ENCODE measurements at regions not wholly inside any gene's neighbourhood (a gene's known extent, or its start where the extent isn't known, plus 50 kb on each side); places are given as distances from the start of the nearest gene placed in this dataset.

DNA sequence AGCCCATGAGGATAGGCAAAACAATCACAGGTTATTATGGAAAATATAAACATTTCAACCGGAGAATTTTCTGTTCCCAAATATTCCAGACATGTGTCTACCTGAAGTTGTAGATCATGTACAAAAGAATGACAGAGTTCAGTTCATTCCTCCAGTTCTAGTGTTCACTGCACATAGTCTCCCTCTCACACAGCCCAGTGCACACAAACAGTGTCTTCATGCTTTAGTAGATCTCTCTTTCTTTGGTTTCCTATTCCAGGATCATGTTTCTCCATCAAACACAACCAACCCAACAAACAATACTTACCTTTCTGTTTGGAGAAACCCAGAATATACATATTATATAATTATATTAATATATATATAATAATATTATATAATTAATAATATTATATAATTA lies 671.9 kb downstream of the TRIML1 start:
- H3K9ac ChIP-seq (ENCODE audit: low read depth, low read length) = no peak overlapping the region
- H3K9me3 ChIP-seq (ENCODE audit: control insufficient read depth, insufficient read depth, low read length) = no peaks in the 10 kb centered on the region
- H3K27me3 ChIP-seq (ENCODE audit: control insufficient read depth, insufficient read depth, low read length) = no peaks in the 10 kb centered on the region
- H3K4me1 ChIP-seq (ENCODE audit: control insufficient read depth, insufficient read depth, low read length) = no peaks in the 10 kb centered on the region
- H3K4me3 ChIP-seq (ENCODE audit: low read depth, low read length) = no peak overlapping the region
- no peaks in the 10 kb centered on the region for H3K36me3 ChIP-seq (ENCODE audit: control insufficient read depth, insufficient read depth, low read length)

DNA sequence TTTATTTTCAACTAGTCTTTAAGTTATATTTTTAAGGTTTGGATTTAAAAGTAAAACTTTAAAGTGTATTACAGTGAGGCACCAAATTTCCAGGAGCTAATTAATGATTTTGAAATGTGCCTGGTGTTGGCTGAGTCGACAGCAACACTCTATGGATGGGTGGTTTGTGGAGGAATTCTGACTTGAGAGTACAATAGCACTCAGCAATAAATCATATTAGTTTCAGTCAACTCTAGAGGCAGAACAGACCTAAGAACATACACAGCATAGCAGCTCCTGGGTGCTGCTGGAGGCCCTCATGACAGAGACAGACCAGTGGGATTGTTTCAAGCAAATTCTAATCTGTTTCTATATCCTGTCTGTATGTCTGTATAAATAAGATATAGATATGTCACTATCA lies 673.4 kb downstream of the TRIML1 start:
- no peaks in the 10 kb centered on the region for H3K4me1 ChIP-seq (ENCODE audit: control insufficient read depth, insufficient read depth, low read length)
- H3K9ac ChIP-seq (ENCODE audit: low read depth, low read length) = no peak overlapping the region
- H3K9me3 ChIP-seq (ENCODE audit: control insufficient read depth, insufficient read depth, low read length) = no peaks in the 10 kb centered on the region
- no peaks in the 10 kb centered on the region for H3K36me3 ChIP-seq (ENCODE audit: control insufficient read depth, insufficient read depth, low read length)
- H3K27me3 ChIP-seq (ENCODE audit: control insufficient read depth, insufficient read depth, low read length) = no peaks in the 10 kb centered on the region
- no peak overlapping the region for H3K4me3 ChIP-seq (ENCODE audit: low read depth, low read length)

DNA sequence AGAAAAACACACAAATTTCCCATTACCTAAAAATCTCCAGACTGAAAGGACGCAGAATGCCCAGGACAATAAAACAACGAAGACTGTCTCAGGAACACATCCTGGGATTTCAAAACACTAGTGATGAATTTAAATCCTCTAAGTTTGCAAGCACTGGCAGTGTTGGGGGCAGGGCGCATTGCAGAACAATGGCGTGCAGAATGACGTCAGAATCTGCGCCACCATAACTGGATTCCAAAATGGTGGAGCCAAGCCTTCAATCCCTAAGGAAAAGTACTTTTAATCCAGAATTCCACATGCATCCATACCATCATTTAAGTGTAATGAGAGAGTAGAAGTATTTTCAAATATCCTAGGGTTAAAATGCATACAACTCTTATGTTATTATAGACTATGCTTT lies 679.1 kb downstream of the TRIML1 start:
- Histone ChIP-seq H3K27me3 (ENCODE audit: control insufficient read depth, insufficient read depth, low read length) (no peaks in the 10 kb centered on the region), H3K4me3 (ENCODE audit: low read depth, low read length) (no peak overlapping the region), H3K36me3 (ENCODE audit: control insufficient read depth, insufficient read depth, low read length) (no peaks in the 10 kb centered on the region), H3K4me1 (ENCODE audit: control insufficient read depth, insufficient read depth, low read length) (no peaks in the 10 kb centered on the region), H3K9ac (ENCODE audit: low read depth, low read length) (no peak overlapping the region), H3K9me3 (ENCODE audit: control insufficient read depth, insufficient read depth, low read length) (no peaks in the 10 kb centered on the region)

DNA sequence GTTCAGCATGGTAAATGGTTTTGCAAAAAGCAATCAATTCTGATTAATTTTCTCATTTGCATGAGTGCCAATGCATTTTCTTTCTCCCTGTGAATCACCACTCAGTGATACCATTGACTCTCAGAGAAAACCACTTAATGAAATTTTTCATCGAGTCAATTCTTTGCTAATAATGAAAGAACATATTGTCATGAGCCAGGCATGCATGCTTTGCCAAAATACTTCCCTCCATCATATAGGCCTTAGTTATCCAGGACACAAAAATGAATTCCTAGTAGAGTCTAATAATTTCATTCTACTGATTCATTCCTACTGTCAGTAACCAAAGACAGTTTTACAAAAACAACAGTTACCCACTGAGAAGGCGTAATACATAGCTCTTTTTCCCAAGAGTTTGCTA lies 680.0 kb downstream of the TRIML1 start:
- no peaks in the 10 kb centered on the region for H3K27me3 ChIP-seq (ENCODE audit: control insufficient read depth, insufficient read depth, low read length)
- no peak overlapping the region for H3K4me3 ChIP-seq (ENCODE audit: low read depth, low read length)
- no peak overlapping the region for H3K9ac ChIP-seq (ENCODE audit: low read depth, low read length)
- no peaks in the 10 kb centered on the region for H3K9me3 ChIP-seq (ENCODE audit: control insufficient read depth, insufficient read depth, low read length)
- no peaks in the 10 kb centered on the region for H3K4me1 ChIP-seq (ENCODE audit: control insufficient read depth, insufficient read depth, low read length)
- no peaks in the 10 kb centered on the region for H3K36me3 ChIP-seq (ENCODE audit: control insufficient read depth, insufficient read depth, low read length)

DNA sequence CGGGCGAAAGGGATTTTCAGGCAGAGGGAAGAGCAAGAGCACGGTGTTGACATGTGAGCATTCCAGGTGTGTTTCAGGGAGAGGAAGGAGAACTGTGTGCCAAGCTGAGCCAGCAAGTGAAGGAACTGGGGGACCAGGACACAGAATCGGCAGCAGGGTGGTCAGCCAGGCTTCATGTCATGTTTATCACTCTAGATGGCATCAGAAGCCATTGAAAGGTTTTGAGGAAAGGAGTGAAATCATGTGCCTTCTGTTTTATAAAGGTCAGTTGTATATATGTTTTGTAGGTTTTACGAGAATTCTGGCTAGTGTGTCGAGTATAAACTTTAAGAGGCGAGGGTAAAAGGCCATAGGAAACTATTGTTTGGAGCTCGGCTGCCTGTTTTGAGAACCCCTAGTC lies 682.3 kb downstream of the TRIML1 start:
- no peaks in the 10 kb centered on the region for H3K27me3 ChIP-seq (ENCODE audit: control insufficient read depth, insufficient read depth, low read length)
- no peaks in the 10 kb centered on the region for H3K9me3 ChIP-seq (ENCODE audit: control insufficient read depth, insufficient read depth, low read length)
- no peak overlapping the region for H3K4me3 ChIP-seq (ENCODE audit: low read depth, low read length)
- no peaks in the 10 kb centered on the region for H3K4me1 ChIP-seq (ENCODE audit: control insufficient read depth, insufficient read depth, low read length)
- no peak overlapping the region for H3K9ac ChIP-seq (ENCODE audit: low read depth, low read length)
- no peaks in the 10 kb centered on the region for H3K36me3 ChIP-seq (ENCODE audit: control insufficient read depth, insufficient read depth, low read length)

DNA sequence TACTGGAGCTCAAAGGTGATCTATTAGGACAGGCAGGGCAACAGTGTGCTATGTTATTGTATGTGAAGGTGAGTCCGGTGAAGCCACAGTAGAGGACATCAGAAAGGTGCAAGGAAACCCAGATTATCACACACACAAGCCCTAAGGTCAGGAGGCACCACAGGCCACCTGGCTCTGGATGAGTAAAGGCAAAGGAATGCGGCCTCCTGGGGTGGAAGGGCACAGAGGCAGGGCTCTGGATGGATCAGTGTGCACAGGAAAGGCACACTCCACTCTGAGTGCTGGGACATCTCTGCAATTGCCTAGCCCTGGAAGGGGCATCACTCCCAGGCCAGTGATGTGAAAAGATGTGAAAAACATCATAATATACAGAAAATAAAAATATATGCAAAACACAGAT lies 683.5 kb downstream of the TRIML1 start:
- Histone ChIP-seq H3K27me3 (ENCODE audit: control insufficient read depth, insufficient read depth, low read length) (no peaks in the 10 kb centered on the region), H3K4me3 (ENCODE audit: low read depth, low read length) (no peak overlapping the region), H3K9ac (ENCODE audit: low read depth, low read length) (no peak overlapping the region), H3K4me1 (ENCODE audit: control insufficient read depth, insufficient read depth, low read length) (no peaks in the 10 kb centered on the region), H3K36me3 (ENCODE audit: control insufficient read depth, insufficient read depth, low read length) (no peaks in the 10 kb centered on the region), H3K9me3 (ENCODE audit: control insufficient read depth, insufficient read depth, low read length) (no peaks in the 10 kb centered on the region)

DNA sequence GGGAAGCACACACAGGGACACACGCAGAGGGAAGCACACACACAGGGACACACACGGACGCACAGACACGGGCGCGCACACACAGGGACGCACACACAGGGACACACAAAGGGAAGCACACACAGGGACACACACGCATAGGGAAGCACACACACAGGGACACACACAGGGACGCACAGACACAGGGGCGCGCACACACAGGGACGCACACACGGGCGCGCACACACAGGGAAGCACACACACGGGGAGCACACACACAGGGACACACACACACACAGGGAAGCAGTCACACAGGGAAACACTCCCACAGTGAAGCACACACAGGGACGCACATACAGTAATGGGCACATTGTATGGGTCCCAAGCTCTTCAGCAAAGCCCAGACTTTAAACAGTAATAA lies 685.3 kb downstream of the TRIML1 start:
- no peaks in the 10 kb centered on the region for H3K4me1 ChIP-seq (ENCODE audit: control insufficient read depth, insufficient read depth, low read length)
- H3K9me3 ChIP-seq (ENCODE audit: control insufficient read depth, insufficient read depth, low read length) = no peaks in the 10 kb centered on the region
- no peak overlapping the region for H3K4me3 ChIP-seq (ENCODE audit: low read depth, low read length)
- no peaks in the 10 kb centered on the region for H3K27me3 ChIP-seq (ENCODE audit: control insufficient read depth, insufficient read depth, low read length)
- no peak overlapping the region for H3K9ac ChIP-seq (ENCODE audit: low read depth, low read length)
- no peaks in the 10 kb centered on the region for H3K36me3 ChIP-seq (ENCODE audit: control insufficient read depth, insufficient read depth, low read length)

DNA sequence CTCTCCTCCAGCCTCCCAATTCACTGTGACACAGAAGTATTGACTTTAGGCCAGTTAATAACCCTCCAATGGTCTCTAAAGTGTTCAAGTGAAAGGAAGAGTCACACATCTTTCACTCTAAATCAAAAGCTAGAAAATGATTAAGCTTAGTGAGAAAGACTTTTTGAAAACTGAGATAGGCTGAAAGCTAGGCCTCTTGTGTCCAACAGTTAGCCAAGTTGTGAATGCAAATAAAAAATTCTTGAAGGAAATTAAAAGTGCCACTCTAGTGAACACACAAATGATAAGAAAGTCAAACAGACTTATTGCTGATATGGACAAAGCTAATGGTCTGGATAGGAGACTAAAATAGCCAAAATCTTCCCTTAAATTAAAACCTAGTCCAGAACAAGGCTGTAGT lies 687.2 kb downstream of the TRIML1 start:
- Histone ChIP-seq H3K9me3 (ENCODE audit: control insufficient read depth, insufficient read depth, low read length) (no peaks in the 10 kb centered on the region), H3K27me3 (ENCODE audit: control insufficient read depth, insufficient read depth, low read length) (no peaks in the 10 kb centered on the region), H3K36me3 (ENCODE audit: control insufficient read depth, insufficient read depth, low read length) (no peaks in the 10 kb centered on the region), H3K4me1 (ENCODE audit: control insufficient read depth, insufficient read depth, low read length) (no peaks in the 10 kb centered on the region), H3K9ac (ENCODE audit: low read depth, low read length) (no peak overlapping the region), H3K4me3 (ENCODE audit: low read depth, low read length) (no peak overlapping the region)

DNA sequence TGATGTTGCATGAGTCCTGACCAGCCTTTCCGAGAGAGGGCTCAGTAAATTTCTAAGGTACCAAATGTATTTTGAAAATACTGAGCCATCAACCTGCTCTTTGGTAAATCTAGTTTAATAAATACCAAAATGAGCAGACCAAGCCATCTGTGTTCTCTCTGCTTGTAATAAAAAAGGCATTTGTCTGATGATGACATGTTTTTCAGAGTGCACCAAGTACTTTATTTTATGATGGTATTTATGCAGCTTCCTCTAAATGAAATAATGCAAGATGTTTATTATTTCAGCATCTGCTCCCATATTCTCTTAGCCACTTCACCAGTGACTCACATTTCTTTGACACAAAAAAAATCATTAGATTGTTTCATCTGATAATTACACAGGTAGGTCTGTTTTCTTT lies 700.5 kb downstream of the TRIML1 start:
- Histone ChIP-seq H3K9me3 (ENCODE audit: control insufficient read depth, insufficient read depth, low read length) (no peaks in the 10 kb centered on the region), H3K36me3 (ENCODE audit: control insufficient read depth, insufficient read depth, low read length) (no peaks in the 10 kb centered on the region), H3K4me1 (ENCODE audit: control insufficient read depth, insufficient read depth, low read length) (no peaks in the 10 kb centered on the region), H3K9ac (ENCODE audit: low read depth, low read length) (no peak overlapping the region), H3K27me3 (ENCODE audit: control insufficient read depth, insufficient read depth, low read length) (no peaks in the 10 kb centered on the region), H3K4me3 (ENCODE audit: low read depth, low read length) (no peak overlapping the region)

DNA sequence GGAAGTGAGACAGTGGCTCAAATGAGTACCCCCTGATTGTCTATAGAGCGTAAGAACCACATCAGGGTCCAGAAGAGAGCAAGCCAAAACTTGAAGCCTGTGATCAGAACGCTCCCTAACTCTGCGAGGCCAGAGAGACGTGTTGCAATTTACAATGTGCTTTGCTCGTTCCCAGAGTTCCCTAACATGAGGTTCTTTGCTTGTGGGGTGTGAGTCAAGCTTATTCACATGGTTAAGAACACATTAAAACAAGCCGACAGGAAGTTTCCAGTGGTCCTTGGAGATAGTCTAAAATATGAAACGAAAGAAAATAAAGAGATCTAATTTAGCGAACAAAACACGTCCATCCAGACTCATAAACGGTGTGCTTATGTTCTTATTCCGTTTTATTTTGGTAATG lies 702.3 kb downstream of the TRIML1 start:
- H3K4me1 ChIP-seq (ENCODE audit: control insufficient read depth, insufficient read depth, low read length) = peaks cover 4% of the 10 kb centered on the region
- no peak overlapping the region for H3K9ac ChIP-seq (ENCODE audit: low read depth, low read length)
- H3K4me3 ChIP-seq (ENCODE audit: low read depth, low read length) = no peak overlapping the region
- no peaks in the 10 kb centered on the region for H3K27me3 ChIP-seq (ENCODE audit: control insufficient read depth, insufficient read depth, low read length)
- no peaks in the 10 kb centered on the region for H3K9me3 ChIP-seq (ENCODE audit: control insufficient read depth, insufficient read depth, low read length)
- H3K36me3 ChIP-seq (ENCODE audit: control insufficient read depth, insufficient read depth, low read length) = no peaks in the 10 kb centered on the region

DNA sequence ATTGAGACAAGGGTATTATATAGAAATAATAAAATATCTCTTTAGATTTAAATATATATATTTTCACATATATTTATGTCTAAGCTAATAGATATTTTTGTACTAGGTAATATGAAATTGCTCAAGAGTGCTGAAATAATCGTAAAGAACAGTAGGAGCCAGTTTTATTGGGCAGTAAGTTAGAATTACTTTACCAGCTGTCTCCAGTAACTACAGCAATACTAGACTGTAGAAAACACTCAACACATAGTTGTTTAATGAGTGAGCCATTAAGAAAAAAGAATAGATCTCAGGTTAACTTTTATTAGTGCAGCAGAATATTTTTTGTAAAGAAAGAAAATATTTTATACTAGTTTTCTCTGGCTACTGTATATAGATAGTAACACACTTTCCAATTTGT lies 715.2 kb downstream of the TRIML1 start:
- Histone ChIP-seq H3K9ac (ENCODE audit: low read depth, low read length) (no peak overlapping the region), H3K9me3 (ENCODE audit: control insufficient read depth, insufficient read depth, low read length) (no peaks in the 10 kb centered on the region), H3K27me3 (ENCODE audit: control insufficient read depth, insufficient read depth, low read length) (no peaks in the 10 kb centered on the region), H3K36me3 (ENCODE audit: control insufficient read depth, insufficient read depth, low read length) (no peaks in the 10 kb centered on the region), H3K4me3 (ENCODE audit: low read depth, low read length) (no peak overlapping the region), H3K4me1 (ENCODE audit: control insufficient read depth, insufficient read depth, low read length) (no peaks in the 10 kb centered on the region)

DNA sequence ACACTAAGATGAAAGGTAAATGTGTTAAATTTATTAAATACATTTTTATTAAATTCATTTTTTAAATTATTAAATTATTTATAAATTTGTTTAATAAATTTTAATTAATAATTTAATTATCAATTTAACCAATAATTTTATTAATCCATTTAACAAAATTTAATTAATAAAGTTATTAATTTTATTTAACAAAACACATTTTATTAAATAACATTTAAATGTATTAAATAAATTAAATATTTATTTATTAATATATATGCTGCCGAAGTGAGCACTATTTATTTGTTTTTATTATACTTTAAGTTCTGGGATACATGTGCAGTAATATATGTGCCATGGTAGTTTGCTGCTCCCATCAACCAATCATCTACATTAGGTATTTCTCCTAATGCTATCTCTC lies 719.5 kb downstream of the TRIML1 start:
- H3K4me1 ChIP-seq (ENCODE audit: control insufficient read depth, insufficient read depth, low read length) = no peaks in the 10 kb centered on the region
- H3K27me3 ChIP-seq (ENCODE audit: control insufficient read depth, insufficient read depth, low read length) = no peaks in the 10 kb centered on the region
- no peaks in the 10 kb centered on the region for H3K9me3 ChIP-seq (ENCODE audit: control insufficient read depth, insufficient read depth, low read length)
- no peaks in the 10 kb centered on the region for H3K36me3 ChIP-seq (ENCODE audit: control insufficient read depth, insufficient read depth, low read length)
- no peak overlapping the region for H3K4me3 ChIP-seq (ENCODE audit: low read depth, low read length)
- H3K9ac ChIP-seq (ENCODE audit: low read depth, low read length) = no peak overlapping the region

DNA sequence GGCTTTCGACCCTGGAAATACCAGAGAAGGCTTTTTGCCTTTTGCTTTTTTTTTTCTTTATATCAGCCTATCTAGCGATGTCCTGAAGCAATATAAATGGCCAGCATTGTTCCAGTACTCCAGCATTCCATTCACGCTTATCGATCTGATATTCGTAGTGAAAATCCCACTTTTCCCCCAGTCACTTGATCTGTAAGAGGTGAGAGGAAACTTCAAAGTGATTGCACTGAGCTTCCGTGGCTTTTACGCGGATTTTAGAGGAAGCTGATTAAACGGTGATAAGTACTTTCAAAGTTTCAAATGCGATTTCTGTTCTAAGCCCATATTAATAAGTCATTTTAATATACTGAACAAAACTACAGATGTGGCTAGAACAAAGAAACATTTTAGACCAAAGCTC lies 725.5 kb downstream of the TRIML1 start:
- Histone ChIP-seq H3K9me3 (ENCODE audit: control insufficient read depth, insufficient read depth, low read length) (no peaks in the 10 kb centered on the region), H3K27me3 (ENCODE audit: control insufficient read depth, insufficient read depth, low read length) (no peaks in the 10 kb centered on the region), H3K36me3 (ENCODE audit: control insufficient read depth, insufficient read depth, low read length) (no peaks in the 10 kb centered on the region), H3K4me3 (ENCODE audit: low read depth, low read length) (no peak overlapping the region), H3K4me1 (ENCODE audit: control insufficient read depth, insufficient read depth, low read length) (no peaks in the 10 kb centered on the region), H3K9ac (ENCODE audit: low read depth, low read length) (no peak overlapping the region)

All from iPS-15b (cell line).